ENCODE measurements at regions not wholly inside any gene's neighbourhood (a gene's known extent, or its start where the extent isn't known, plus 50 kb on each side); places are given as distances from the start of the nearest gene placed in this dataset.

DNA sequence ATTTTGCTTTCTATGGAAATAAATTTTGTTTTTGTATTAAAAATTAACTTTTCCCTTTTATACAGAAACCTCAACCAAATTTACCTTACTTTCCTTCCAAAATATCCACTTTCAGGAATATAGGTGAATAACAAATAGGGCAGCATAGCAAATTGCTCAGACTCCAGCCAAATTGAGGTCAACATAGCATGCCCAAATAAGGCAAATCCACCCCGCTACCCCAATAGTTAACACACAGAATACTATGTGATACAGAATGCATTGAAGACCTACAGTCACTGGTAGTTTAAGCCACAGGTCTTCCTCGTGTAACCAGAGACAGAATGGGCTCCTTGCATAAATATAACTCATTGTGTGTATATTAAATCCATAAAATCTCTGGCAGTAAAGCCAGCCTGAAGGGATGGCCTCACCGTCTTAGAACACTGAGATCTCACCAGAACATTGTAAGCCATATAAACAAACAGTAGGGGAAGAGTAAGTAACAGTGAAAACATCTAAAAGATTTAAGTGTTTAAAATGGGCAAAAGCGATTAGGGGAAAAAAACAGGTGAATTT is 72.2 kb downstream of the PMAIP1 start:
- no peak for TF ChIP-seq BRCA1 (IDR thresholded peaks at IDR 0.05; ENCODE audit: low read depth, low read length)
- peak; percentile 96 for TF ChIP-seq SRF (IDR thresholded peaks at IDR 0.05; ENCODE audit: low read depth, low read length)
- DNase-seq (ENCODE audit: low read depth in 1 of 2, low spot score in 2 of 2) (no peak), FAIRE-seq (no peak)
- ChIA-PET CTCF (ENCODE audit: partially characterized antibody) (no interaction called here), POLR2A (ENCODE audit: partially characterized antibody) (no interaction called here)
- no peaks in the 10 kb centered on the region for H3K27me3 ChIP-seq (replicated peaks in 1 of 4; ENCODE audit: control insufficient read depth in 3 of 4, extremely low read depth in 1 of 4, insufficient read depth in 3 of 4, low read length in 3 of 4)
- H3K4me1 ChIP-seq (replicated peaks in 1 of 4; ENCODE audit: control insufficient read depth in 3 of 4, insufficient read depth in 4 of 4, low read length in 3 of 4) = no peaks in the 10 kb centered on the region
- no peaks in the 10 kb centered on the region; a peak in 1 of 4 replicates for H3K9me3 ChIP-seq (ENCODE audit: insufficient read depth in 2 of 2, low read depth in 1 of 2, low read length in 1 of 2)
- no peaks in the 10 kb centered on the region for H3K79me1 ChIP-seq (ENCODE audit: low read depth, low read length)
- H3K18ac ChIP-seq (ENCODE audit: extremely low read depth, low read length) = no peak overlapping the region
- H4K8ac ChIP-seq (ENCODE audit: extremely low read depth, insufficient read depth, low read length) = no peak overlapping the region
- no peak overlapping the region for H2BK20ac ChIP-seq (ENCODE audit: low read length)
- no peak overlapping the region for H3K9ac ChIP-seq (replicated peaks in 1 of 4; ENCODE audit: extremely low read depth in 1 of 4, low read depth in 3 of 4, low read length in 3 of 4)
- no peak overlapping the region for H3K4ac ChIP-seq (replicated peaks; ENCODE audit: insufficient read length, low read depth, low read length)
- H3K23me2 ChIP-seq (ENCODE audit: low read depth, low read length) = peaks cover 2% of the 10 kb centered on the region; the same call in 1 of the 2 replicates
- H3K79me2 ChIP-seq (ENCODE audit: control insufficient read depth in 1 of 2, insufficient read depth in 2 of 2, low read length in 2 of 2) = no peaks in the 10 kb centered on the region
- no peak overlapping the region for H3K4me2 ChIP-seq (ENCODE audit: insufficient read depth in 1 of 2, low read depth in 2 of 2, low read length in 2 of 2)
- no peak overlapping the region for H4K91ac ChIP-seq (replicated peaks; ENCODE audit: insufficient read length, low read length)
- H4K5ac ChIP-seq (ENCODE audit: insufficient read length, low read depth, low read length) = no peak overlapping the region
- H2AK5ac ChIP-seq (ENCODE audit: low read depth, low read length) = no peak overlapping the region
- H3K27ac ChIP-seq (ENCODE audit: low read depth, low read length) = no peak overlapping the region; the same call in 1 of the 2 replicates
- no peak overlapping the region for H2BK5ac ChIP-seq (ENCODE audit: low read depth, low read length)
- H4K20me1 ChIP-seq (replicated peaks in 1 of 2; ENCODE audit: control insufficient read depth in 1 of 2, insufficient read depth in 2 of 2, low read length in 2 of 2) = no peaks in the 10 kb centered on the region
- no peak overlapping the region for H2BK120ac ChIP-seq (replicated peaks; ENCODE audit: low read depth, low read length)
- H2BK15ac ChIP-seq (ENCODE audit: low read length) = no peak overlapping the region
- H2AFZ ChIP-seq (ENCODE audit: low read length) = no peak overlapping the region
- H3K36me3 ChIP-seq (ENCODE audit: control insufficient read depth in 2 of 4, insufficient read depth in 4 of 4, low read length in 3 of 4) = no peaks in the 10 kb centered on the region
- no peak overlapping the region for H3K4me3 ChIP-seq (ENCODE audit: extremely low read depth in 1 of 4, insufficient read depth in 2 of 4, low read depth in 3 of 4, low read length in 4 of 4)
- no peak overlapping the region for H3K14ac ChIP-seq (ENCODE audit: insufficient read length)
- 68% methylated on average over 4 of the region's 4 CpGs; no CpG with 5 or more reads in 1 of the 2 experiments for WGBS, 2 experiments (ENCODE audit: extremely low coverage in 1 of 2, insufficient coverage in 1 of 2, insufficient read length in 1 of 2, insufficient replicate concordance in 2 of 2, low coverage in 1 of 2, low lambda C conversion rate in 2 of 2, missing lambda C conversion rate in 1 of 2)
- no peak overlapping the region for H3K23ac ChIP-seq (ENCODE audit: insufficient read length)
- H2BK12ac ChIP-seq (ENCODE audit: low read depth, low read length) = no peak overlapping the region
- H3K56ac ChIP-seq (replicated peaks; ENCODE audit: insufficient read length, low read depth, low read length) = no peak overlapping the region

Measured in H1 (cell line).